ENCODE measurements at regions not wholly inside any gene's neighbourhood (a gene's known extent, or its start where the extent isn't known, plus 50 kb on each side); places are given as distances from the start of the nearest gene placed in this dataset.

DNA sequence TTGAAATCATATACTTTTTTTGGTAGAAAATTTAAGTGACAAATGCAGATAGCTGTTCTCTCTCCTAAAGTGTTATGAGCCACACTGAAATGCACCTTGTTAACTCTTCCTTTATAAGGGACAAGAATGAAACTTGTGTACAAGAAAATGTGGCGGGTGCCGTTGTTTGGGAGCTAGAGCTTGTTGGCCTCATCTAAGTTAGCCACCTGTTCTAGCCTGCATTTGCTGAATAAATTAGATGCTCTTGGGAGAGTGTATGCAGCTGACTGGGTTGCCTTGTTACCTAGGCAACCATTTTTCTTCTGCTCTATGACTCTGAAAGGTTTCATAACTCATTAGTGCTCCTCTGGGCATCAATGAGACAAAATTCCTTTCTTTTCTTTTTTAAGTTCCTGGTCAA is 174.3 kb downstream of the TAF11L14 start:
- TF ChIP-seq, protein P1, sequence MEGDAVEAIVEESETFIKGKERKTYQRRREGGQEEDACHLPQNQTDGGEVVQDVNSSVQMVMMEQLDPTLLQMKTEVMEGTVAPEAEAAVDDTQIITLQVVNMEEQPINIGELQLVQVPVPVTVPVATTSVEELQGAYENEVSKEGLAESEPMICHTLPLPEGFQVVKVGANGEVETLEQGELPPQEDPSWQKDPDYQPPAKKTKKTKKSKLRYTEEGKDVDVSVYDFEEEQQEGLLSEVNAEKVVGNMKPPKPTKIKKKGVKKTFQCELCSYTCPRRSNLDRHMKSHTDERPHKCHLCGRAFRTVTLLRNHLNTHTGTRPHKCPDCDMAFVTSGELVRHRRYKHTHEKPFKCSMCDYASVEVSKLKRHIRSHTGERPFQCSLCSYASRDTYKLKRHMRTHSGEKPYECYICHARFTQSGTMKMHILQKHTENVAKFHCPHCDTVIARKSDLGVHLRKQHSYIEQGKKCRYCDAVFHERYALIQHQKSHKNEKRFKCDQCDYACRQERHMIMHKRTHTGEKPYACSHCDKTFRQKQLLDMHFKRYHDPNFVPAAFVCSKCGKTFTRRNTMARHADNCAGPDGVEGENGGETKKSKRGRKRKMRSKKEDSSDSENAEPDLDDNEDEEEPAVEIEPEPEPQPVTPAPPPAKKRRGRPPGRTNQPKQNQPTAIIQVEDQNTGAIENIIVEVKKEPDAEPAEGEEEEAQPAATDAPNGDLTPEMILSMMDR (IDR thresholded peaks at IDR 0.05 in 4 of 5, conservative IDR thresholded peaks at IDR 0.05 in 1 of 5): no peak
- TF ChIP-seq POLR2A (IDR thresholded peaks at IDR 0.05): no peak
